A673 (cell line): ENCODE measurements at regions not wholly inside any gene's neighbourhood (a gene's known extent, or its start where the extent isn't known, plus 50 kb on each side); places are given as distances from the start of the nearest gene placed in this dataset.

ENCODE experiments used
- BruUV-seq: library from RNA; stranded (reverse); fragments of 400-500 nt; replicated peaks from 2 replicates; lab custom pipeline; 2021; lab: Mats Ljungman, UMichigan
- CTCF ChIA-PET: fragments of 300-600 bp; sonication (Branson Sonifier 250); formaldehyde crosslinking; loops from one replicate; lab custom pipeline; 2022; ENCODE audit warnings: antibody characterized with exemption; lab: Charles Lee
- POLR2A ChIA-PET: fragments of 300-600 bp; sonication (Branson Sonifier 250); formaldehyde crosslinking; loops from one replicate; lab custom pipeline; 2022; ENCODE audit warnings: antibody characterized with exemption; ENCODE audit not compliant: low non-redundant PET; lab: Charles Lee
- DNase-seq: peaks from one replicate; pipeline ENCODE4 v3.0.0-alpha.2; 2015; ENCODE audit warnings: low spot score
- H3K27ac ChIP-seq: fragments of 200-600 bp; sonication (generic); 2 replicates; pipeline ENCODE4 v1.5.1; 2016; ENCODE audit warnings: mixed run types, low read depth, mild to moderate bottlenecking, mixed read lengths, antibody characterized with exemption, low read length; ENCODE audit not compliant: poor library complexity, severe bottlenecking
- H3K27me3 ChIP-seq: fragments of 200-600 bp; sonication (generic); replicated peaks from 2 replicates; pipeline ENCODE4 v1.6.1; 2017; ENCODE audit warnings: mixed run types, low read depth, mild to moderate bottlenecking, mixed read lengths, antibody characterized with exemption, low read length; ENCODE audit not compliant: insufficient read depth, poor library complexity
- H3K36me3 ChIP-seq: fragments of 200-600 bp; sonication (generic); 2 replicates; pipeline ENCODE4 v1.6.1; 2016; ENCODE audit warnings: mixed run types, mild to moderate bottlenecking, mixed read lengths, antibody characterized with exemption, low read length; ENCODE audit not compliant: insufficient read depth, poor library complexity, severe bottlenecking
- H3K4me1 ChIP-seq: fragments of 200-600 bp; sonication (generic); 2 replicates; pipeline ENCODE4 v1.6.1; 2017; ENCODE audit warnings: mixed run types, mild to moderate bottlenecking, mixed read lengths, antibody characterized with exemption, low read length; ENCODE audit not compliant: insufficient read depth, poor library complexity, severe bottlenecking
- H3K4me3 ChIP-seq: fragments of 200-600 bp; sonication (generic); 2 replicates; pipeline ENCODE4 v1.5.1; 2016; ENCODE audit warnings: low read depth, mixed run types, mild to moderate bottlenecking, mixed read lengths, low read length; ENCODE audit not compliant: poor library complexity, severe bottlenecking
- H3K9me3 ChIP-seq: fragments of 200-600 bp; sonication (generic); 2 replicates; pipeline ENCODE4 v1.6.1; 2016; ENCODE audit warnings: mixed run types, low read depth, mild to moderate bottlenecking, mixed read lengths, antibody characterized with exemption, low read length; ENCODE audit not compliant: poor library complexity, severe bottlenecking
- CTCF ChIP-seq: fragments of 300-800, 200-600 bp; sonication (generic); conservative IDR thresholded peaks from 2 replicates; pipeline ENCODE4 v1.5.1; 2017; ENCODE audit warnings: low read depth, mild to moderate bottlenecking, antibody characterized with exemption, low read length, moderate library complexity, mixed read lengths
- EZH2 ChIP-seq: fragments of 200-600 bp; sonication (generic); IDR thresholded peaks from 2 replicates; pipeline ENCODE4 v1.6.1; 2017; ENCODE audit warnings: borderline replicate concordance, low read depth, mild to moderate bottlenecking, mixed read lengths, antibody characterized with exemption, low read length; ENCODE audit not compliant: poor library complexity, severe bottlenecking
- intact Hi-C: fragments of 100-400 bp; cut with micrococcal nuclease; formaldehyde crosslinking; loops from one replicate; pipeline ENCODE4 v1.10.0; 2022; ENCODE audit not compliant: unreplicated experiment

- DNase-seq: no peak
- Histone ChIP-seq H3K9me3 (peaks cover 25% of the 10 kb centered on the region), H3K36me3 (no peaks in the 10 kb centered on the region), H3K4me1 (no peaks in the 10 kb centered on the region), H3K27ac (no peak overlapping the region), H3K4me3 (no peak overlapping the region), H3K27me3 (no peaks in the 10 kb centered on the region)
- POLR2A ChIA-PET: no interaction called here
- TF ChIP-seq EZH2 (no peak), CTCF (no peak)
- BruUV-seq: no TSS peak
- CTCF ChIA-PET: no interaction called here
- intact Hi-C loops: no loop called here
These were observed 305.3 kb upstream of the COBL start for GRCh38 chr7:51621956-51622355.

- no TSS peak for BruUV-seq
- peaks cover 25% of the 10 kb centered on the region for H3K9me3 ChIP-seq
- H3K27ac ChIP-seq: no peak overlapping the region
- H3K36me3 ChIP-seq: no peaks in the 10 kb centered on the region
- intact Hi-C loops: no loop called here
- CTCF ChIA-PET: no interaction called here
- no peak overlapping the region for H3K4me3 ChIP-seq
- no peak for TF ChIP-seq EZH2
- TF ChIP-seq CTCF: no peak
- no peak for DNase-seq
- no peaks in the 10 kb centered on the region for H3K4me1 ChIP-seq
- no peaks in the 10 kb centered on the region for H3K27me3 ChIP-seq
- POLR2A ChIA-PET: no interaction called here
These were observed 304.1 kb upstream of the COBL start for GRCh38 chr7:51620706-51621105.

DNA sequence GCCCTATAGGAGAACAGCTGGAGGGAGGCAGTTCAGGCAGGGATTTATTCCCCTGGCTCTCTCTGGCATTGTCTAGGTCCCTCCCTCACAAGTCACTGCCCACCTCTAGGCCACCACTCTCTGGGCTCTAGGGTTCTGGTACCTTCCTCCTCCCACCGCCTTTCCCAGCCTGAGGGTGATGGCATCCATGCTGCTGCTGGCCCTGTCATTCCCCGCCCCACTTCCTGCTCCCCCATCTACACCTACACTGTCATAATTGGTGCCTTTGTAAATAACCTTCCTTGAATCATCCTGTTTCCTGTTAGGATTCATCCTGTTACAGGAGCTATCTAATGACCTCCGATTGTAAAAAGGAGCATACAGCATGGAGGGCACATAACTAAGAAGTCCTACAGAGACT is 303.3 kb upstream of the COBL start:
- DNase-seq: no peak
- Histone ChIP-seq H3K4me1 (no peaks in the 10 kb centered on the region), H3K27ac (no peak overlapping the region), H3K4me3 (no peak overlapping the region), H3K27me3 (no peaks in the 10 kb centered on the region), H3K9me3 (peaks cover 25% of the 10 kb centered on the region), H3K36me3 (no peaks in the 10 kb centered on the region)
- no TSS peak for BruUV-seq
- ChIA-PET POLR2A (no interaction called here), CTCF (no interaction called here)
- TF ChIP-seq CTCF (no peak), EZH2 (no peak)
- intact Hi-C loops: no loop called here
